ENCODE measurements at regions not wholly inside any gene's neighbourhood (a gene's known extent, or its start where the extent isn't known, plus 50 kb on each side); places are given as distances from the start of the nearest gene placed in this dataset.

GRCh38 chr10:78306358-78306757 is 272.7 kb downstream of the RPS24 start:
- no peak overlapping the region for H3K27ac ChIP-seq
- intact Hi-C loops (cut with DNase I): no loop called here
- ATAC-seq: no peak
- no peak overlapping the region for H3K4me3 ChIP-seq
- no peaks in the 10 kb centered on the region for H3K27me3 ChIP-seq
- 93% methylated on average over 3 of the region's 5 CpGs for WGBS (ENCODE audit: insufficient coverage, low coverage, low lambda C conversion rate, missing lambda C conversion rate)
- H3K9me3 ChIP-seq: no peaks in the 10 kb centered on the region
- H3K4me1 ChIP-seq: peaks cover 0 to 9% (median 4%) of the 10 kb centered on the region in 4 donors
- DNase-seq: peak in 1 of 3 donors; percentile 31
- TF ChIP-seq, protein P1, sequence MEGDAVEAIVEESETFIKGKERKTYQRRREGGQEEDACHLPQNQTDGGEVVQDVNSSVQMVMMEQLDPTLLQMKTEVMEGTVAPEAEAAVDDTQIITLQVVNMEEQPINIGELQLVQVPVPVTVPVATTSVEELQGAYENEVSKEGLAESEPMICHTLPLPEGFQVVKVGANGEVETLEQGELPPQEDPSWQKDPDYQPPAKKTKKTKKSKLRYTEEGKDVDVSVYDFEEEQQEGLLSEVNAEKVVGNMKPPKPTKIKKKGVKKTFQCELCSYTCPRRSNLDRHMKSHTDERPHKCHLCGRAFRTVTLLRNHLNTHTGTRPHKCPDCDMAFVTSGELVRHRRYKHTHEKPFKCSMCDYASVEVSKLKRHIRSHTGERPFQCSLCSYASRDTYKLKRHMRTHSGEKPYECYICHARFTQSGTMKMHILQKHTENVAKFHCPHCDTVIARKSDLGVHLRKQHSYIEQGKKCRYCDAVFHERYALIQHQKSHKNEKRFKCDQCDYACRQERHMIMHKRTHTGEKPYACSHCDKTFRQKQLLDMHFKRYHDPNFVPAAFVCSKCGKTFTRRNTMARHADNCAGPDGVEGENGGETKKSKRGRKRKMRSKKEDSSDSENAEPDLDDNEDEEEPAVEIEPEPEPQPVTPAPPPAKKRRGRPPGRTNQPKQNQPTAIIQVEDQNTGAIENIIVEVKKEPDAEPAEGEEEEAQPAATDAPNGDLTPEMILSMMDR (IDR thresholded peaks at IDR 0.05): no peak
- TF ChIP-seq POLR2A (IDR thresholded peaks at IDR 0.05): no peak
- H3K36me3 ChIP-seq: no peaks in the 10 kb centered on the region

- TF ChIP-seq POLR2A (IDR thresholded peaks at IDR 0.05): no peak
- TF ChIP-seq, protein P1 (IDR thresholded peaks at IDR 0.05): no peak
- no peaks in the 10 kb centered on the region for H3K36me3 ChIP-seq
- WGBS (ENCODE audit: insufficient coverage, low coverage, low lambda C conversion rate, missing lambda C conversion rate): 40% methylated on average over 1 of the region's 1 CpG
- no peak overlapping the region for H3K4me3 ChIP-seq
- H3K27ac ChIP-seq: no peak overlapping the region
- no peaks in the 10 kb centered on the region for H3K27me3 ChIP-seq
- H3K4me1 ChIP-seq: peaks cover 0 to 6% (median 3%) of the 10 kb centered on the region in 4 donors
- H3K9me3 ChIP-seq: no peaks in the 10 kb centered on the region
- intact Hi-C loops (cut with DNase I): no loop called here
- peak in 1 of 3 donors; percentile 7 for DNase-seq
- no peak for ATAC-seq
Observed at GRCh38 chr10:78307576-78307975, 273.9 kb downstream of the RPS24 start.

GRCh38 chr10:78309536-78310237 is 276.0 kb downstream of the RPS24 start:
- DNase-seq: peak in 1 of 3 donors; percentile 19
- no peaks in the 10 kb centered on the region for H3K27me3 ChIP-seq
- no peak overlapping the region for H3K27ac ChIP-seq
- intact Hi-C loops (cut with DNase I): no loop called here
- ATAC-seq: no peak
- TF ChIP-seq, protein P1 (IDR thresholded peaks at IDR 0.05): no peak
- TF ChIP-seq POLR2A (IDR thresholded peaks at IDR 0.05): no peak
- H3K4me3 ChIP-seq: no peak overlapping the region
- 77% methylated on average over 15 of the region's 15 CpGs for WGBS (ENCODE audit: insufficient coverage, low coverage, low lambda C conversion rate, missing lambda C conversion rate)
- H3K36me3 ChIP-seq: no peaks in the 10 kb centered on the region
- no peaks in the 10 kb centered on the region for H3K4me1 ChIP-seq
- no peaks in the 10 kb centered on the region for H3K9me3 ChIP-seq

DNA sequence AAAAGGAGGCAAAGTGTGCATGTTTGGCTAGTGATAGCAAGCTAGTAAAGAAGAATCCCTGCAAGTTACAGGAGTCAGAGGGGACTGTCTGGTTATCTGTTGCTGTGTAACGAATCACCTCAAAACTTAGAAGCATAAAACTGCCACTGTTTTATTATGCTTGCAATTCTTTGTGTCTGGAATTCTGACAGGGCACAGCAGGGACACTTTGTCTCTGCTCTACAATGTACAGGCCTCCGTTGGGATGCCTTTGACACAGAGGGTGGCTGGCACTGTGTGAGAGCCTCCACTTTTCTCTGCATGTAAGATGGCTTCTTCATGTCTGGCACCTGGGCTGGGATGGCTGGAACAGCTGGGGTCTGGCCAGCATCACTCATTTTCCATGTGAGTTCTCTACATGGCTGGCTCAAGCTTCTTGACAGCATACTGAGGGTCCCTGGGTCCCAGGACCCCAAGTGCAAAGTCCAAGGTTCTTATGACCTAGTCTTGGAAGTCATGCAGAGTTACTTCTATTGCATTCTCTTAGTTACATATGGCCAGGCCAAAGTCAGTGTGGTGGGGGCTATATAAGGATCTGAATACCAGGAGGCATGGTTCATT is 276.9 kb downstream of the RPS24 start:
- ATAC-seq (no peak), DNase-seq (peak in 1 of 3 donors; percentile 11)
- Histone ChIP-seq H3K4me3 (no peak overlapping the region), H3K4me1 (no peaks in the 10 kb centered on the region), H3K36me3 (no peaks in the 10 kb centered on the region), H3K9me3 (no peaks in the 10 kb centered on the region), H3K27me3 (no peaks in the 10 kb centered on the region), H3K27ac (no peak overlapping the region)
- TF ChIP-seq, protein P1 (IDR thresholded peaks at IDR 0.05): no peak
- no peak for TF ChIP-seq POLR2A (IDR thresholded peaks at IDR 0.05)
- intact Hi-C loops (cut with DNase I): no loop called here
- WGBS (ENCODE audit: insufficient coverage, low coverage, low lambda C conversion rate, missing lambda C conversion rate): 93% methylated on average over 2 of the region's 2 CpGs

Measured in right lobe of liver (tissue), 6 donors.